ENCODE measurements at regions not wholly inside any gene's neighbourhood (a gene's known extent, or its start where the extent isn't known, plus 50 kb on each side); places are given as distances from the start of the nearest gene placed in this dataset.

GRCh38 chr2:5925604-5926003 is 233.4 kb downstream of the SOX11 start:
- H2AFZ ChIP-seq (ENCODE audit: low read length): no peak overlapping the region
- TF ChIP-seq ZBTB44 (CRISPR knock-in tag; IDR thresholded peaks at IDR 0.05) (no peak), ZNF773 (CRISPR knock-in tag; IDR thresholded peaks at IDR 0.05; ENCODE audit: borderline replicate concordance) (no peak), TGIF2 (CRISPR knock-in tag; IDR thresholded peaks at IDR 0.05) (no peak), HMG20A (CRISPR knock-in tag; IDR thresholded peaks at IDR 0.05; ENCODE audit: borderline replicate concordance) (no peak), ZNF75D (CRISPR knock-in tag; IDR thresholded peaks at IDR 0.05; ENCODE audit: borderline replicate concordance) (no peak), NR1H2 (CRISPR knock-in tag; IDR thresholded peaks at IDR 0.05; ENCODE audit: borderline replicate concordance, low read depth) (no peak), ZNF205 (CRISPR knock-in tag; IDR thresholded peaks at IDR 0.05) (no peak), MTA3 (CRISPR knock-in tag; IDR thresholded peaks at IDR 0.05) (no peak), ZNF687 (CRISPR knock-in tag; IDR thresholded peaks at IDR 0.05) (no peak), ATRX (CRISPR knock-in tag; IDR thresholded peaks at IDR 0.05; ENCODE audit: borderline replicate concordance) (no peak), ZBTB7A (CRISPR knock-in tag; IDR thresholded peaks at IDR 0.05) (no peak)
- TF ChIP-seq, protein P1, sequence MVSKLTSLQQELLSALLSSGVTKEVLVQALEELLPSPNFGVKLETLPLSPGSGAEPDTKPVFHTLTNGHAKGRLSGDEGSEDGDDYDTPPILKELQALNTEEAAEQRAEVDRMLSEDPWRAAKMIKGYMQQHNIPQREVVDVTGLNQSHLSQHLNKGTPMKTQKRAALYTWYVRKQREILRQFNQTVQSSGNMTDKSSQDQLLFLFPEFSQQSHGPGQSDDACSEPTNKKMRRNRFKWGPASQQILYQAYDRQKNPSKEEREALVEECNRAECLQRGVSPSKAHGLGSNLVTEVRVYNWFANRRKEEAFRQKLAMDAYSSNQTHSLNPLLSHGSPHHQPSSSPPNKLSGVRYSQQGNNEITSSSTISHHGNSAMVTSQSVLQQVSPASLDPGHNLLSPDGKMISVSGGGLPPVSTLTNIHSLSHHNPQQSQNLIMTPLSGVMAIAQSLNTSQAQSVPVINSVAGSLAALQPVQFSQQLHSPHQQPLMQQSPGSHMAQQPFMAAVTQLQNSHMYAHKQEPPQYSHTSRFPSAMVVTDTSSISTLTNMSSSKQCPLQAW (CRISPR knock-in tag; IDR thresholded peaks at IDR 0.05): no peak
- BruUV-seq (replicated peaks): no TSS peak
- FAIRE-seq: no peak
- H3K27me3 ChIP-seq (ENCODE audit: control insufficient read depth in 1 of 2, insufficient read depth in 2 of 2, low read length in 2 of 2): no peaks in the 10 kb centered on the region
- H4K20me1 ChIP-seq (ENCODE audit: insufficient read depth, low read length): no peaks in the 10 kb centered on the region
- no peak for DNase-seq (ENCODE audit: low spot score)
- H3K4me1 ChIP-seq (ENCODE audit: insufficient read depth, low read length): no peaks in the 10 kb centered on the region
- no peaks in the 10 kb centered on the region for H3K36me3 ChIP-seq (replicated peaks in 1 of 2; ENCODE audit: control insufficient read depth in 1 of 2, insufficient read depth in 2 of 2, low read length in 2 of 2)
- ATAC-seq: no peak
- H3K4me3 ChIP-seq (replicated peaks in 1 of 3; ENCODE audit: insufficient read depth in 1 of 3, low read depth in 2 of 3, low read length in 3 of 3): no peak overlapping the region
- no peak overlapping the region for H3K4me2 ChIP-seq (ENCODE audit: low read depth, low read length)
- peaks cover 5% of the 10 kb centered on the region; the same call in 1 of the 2 replicates for H3K9me3 ChIP-seq (ENCODE audit: low read length)
- no peaks in the 10 kb centered on the region for H3K79me2 ChIP-seq (ENCODE audit: insufficient read depth, low read length)
- H3K27ac ChIP-seq (ENCODE audit: extremely low read length, insufficient read depth, low read length): no peak overlapping the region
- WGBS (ENCODE audit: low lambda C conversion rate): 10% methylated on average over 4 of the region's 4 CpGs
- no peak overlapping the region for H3K9ac ChIP-seq (ENCODE audit: insufficient read depth, low read depth, low read length)
- in situ Hi-C loops (cut with HindIII; ENCODE audit: extremely low pct_ligation_motif_present, low pct_unique_long_range_greater_than_20kb) (no loop called here), intact Hi-C loops (cut with micrococcal nuclease; ENCODE audit: unreplicated experiment) (no loop called here)
- ChIA-PET POLR2A (no interaction called here), CTCF (ENCODE audit: low intra/inter-chr PET ratio, low total read pairs) (no interaction called here)

Measured in HepG2 (cell line).